ENCODE measurements at regions not wholly inside any gene's neighbourhood (a gene's known extent, or its start where the extent isn't known, plus 50 kb on each side); places are given as distances from the start of the nearest gene placed in this dataset.

DNA sequence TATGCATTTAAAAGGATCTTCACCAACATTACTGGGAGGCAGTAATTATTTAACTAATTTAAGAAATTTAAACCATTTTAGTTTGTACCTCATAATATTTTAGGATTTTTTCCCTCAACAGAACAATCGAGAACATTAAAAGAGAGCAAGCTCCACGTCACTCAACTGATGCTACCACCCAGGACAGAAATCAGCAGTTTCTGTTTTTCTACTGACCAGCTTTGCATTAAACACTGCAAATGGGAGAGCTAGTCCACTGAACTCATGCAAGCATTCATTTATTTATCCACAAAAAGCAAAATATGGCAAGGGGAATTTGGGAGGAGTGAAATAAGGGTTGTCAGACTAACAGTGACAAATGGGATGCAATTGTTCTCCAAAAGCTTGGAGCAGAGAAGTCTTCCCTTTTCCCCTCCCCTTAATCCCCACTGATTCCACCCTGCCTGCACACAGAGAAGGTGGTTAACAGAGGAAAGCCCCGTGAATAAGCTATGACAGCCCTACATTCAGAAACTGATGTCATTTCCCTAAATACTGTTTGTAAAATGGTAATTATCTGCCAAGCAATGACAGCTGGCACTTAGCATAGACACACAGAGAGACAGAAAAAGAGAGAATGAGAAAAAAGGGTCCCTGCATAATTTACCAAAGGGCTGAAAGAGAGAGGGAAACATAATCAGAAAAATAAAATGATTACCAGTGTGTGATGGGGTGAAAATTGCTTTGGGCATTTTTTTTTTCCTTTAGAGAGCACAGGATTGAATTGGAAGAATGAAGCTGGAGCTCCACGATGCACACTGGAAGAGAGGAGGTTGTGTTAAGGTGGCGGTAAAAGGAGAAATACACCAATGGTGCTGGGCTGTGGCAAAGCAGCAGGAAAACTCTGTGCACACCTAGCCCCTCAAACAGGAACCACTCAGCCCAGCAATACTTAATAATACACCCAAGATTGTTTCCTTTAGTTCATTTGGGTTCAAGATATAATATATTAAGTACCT lies 777.4 kb downstream of the TUSC7 start:
- no peak overlapping the region for H3K9ac ChIP-seq (ENCODE audit: low read depth in 1 of 2, low read length in 2 of 2)
- H3K27me3 ChIP-seq (ENCODE audit: control insufficient read depth in 1 of 2, insufficient read depth in 2 of 2, low read length in 2 of 2): no peaks in the 10 kb centered on the region
- H3K4me3 ChIP-seq (ENCODE audit: low read depth in 1 of 2, low read length in 2 of 2): no peak overlapping the region
- H3K9me3 ChIP-seq (ENCODE audit: control insufficient read depth in 1 of 2, low read length in 2 of 2): no peaks in the 10 kb centered on the region
- no peak overlapping the region for H3K27ac ChIP-seq (ENCODE audit: low read depth, low read length)
- H3K4me1 ChIP-seq (ENCODE audit: control insufficient read depth in 1 of 2, insufficient read depth in 2 of 2, low read length in 2 of 2): peaks cover 4 to 5% of the 10 kb centered on the region in 2 donors
- H3K36me3 ChIP-seq (ENCODE audit: control insufficient read depth in 1 of 2, insufficient read depth in 2 of 2, low read length in 2 of 2): no peaks in the 10 kb centered on the region

DNA sequence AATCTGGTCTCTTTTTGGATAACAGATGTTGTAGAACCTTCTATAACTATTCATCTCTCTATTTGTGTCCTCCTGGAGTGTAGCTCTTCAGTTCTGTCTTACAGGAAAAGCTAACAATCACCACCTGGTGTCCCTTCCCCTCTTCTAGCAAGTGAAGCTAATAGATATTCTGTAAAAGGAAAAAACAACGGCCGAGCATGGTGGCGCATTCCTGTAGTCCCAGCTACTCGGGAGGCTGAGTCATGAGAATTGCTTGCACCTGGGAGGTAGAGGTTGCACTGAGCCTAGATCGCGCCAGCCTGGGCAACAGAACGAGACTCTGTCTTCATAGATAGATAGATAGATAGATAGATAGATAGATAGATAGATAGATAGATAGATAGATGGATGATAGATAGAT lies 779.4 kb downstream of the TUSC7 start:
- H3K27ac ChIP-seq (ENCODE audit: low read depth, low read length): no peak overlapping the region
- no peaks in the 10 kb centered on the region for H3K27me3 ChIP-seq (ENCODE audit: control insufficient read depth in 1 of 2, insufficient read depth in 2 of 2, low read length in 2 of 2)
- H3K9me3 ChIP-seq (ENCODE audit: control insufficient read depth in 1 of 2, low read length in 2 of 2): no peaks in the 10 kb centered on the region
- H3K36me3 ChIP-seq (ENCODE audit: control insufficient read depth in 1 of 2, insufficient read depth in 2 of 2, low read length in 2 of 2): no peaks in the 10 kb centered on the region
- H3K9ac ChIP-seq (ENCODE audit: low read depth in 1 of 2, low read length in 2 of 2): no peak overlapping the region
- H3K4me3 ChIP-seq (ENCODE audit: low read depth in 1 of 2, low read length in 2 of 2): no peak overlapping the region
- peaks cover 4 to 5% of the 10 kb centered on the region in 2 donors for H3K4me1 ChIP-seq (ENCODE audit: control insufficient read depth in 1 of 2, insufficient read depth in 2 of 2, low read length in 2 of 2)

DNA sequence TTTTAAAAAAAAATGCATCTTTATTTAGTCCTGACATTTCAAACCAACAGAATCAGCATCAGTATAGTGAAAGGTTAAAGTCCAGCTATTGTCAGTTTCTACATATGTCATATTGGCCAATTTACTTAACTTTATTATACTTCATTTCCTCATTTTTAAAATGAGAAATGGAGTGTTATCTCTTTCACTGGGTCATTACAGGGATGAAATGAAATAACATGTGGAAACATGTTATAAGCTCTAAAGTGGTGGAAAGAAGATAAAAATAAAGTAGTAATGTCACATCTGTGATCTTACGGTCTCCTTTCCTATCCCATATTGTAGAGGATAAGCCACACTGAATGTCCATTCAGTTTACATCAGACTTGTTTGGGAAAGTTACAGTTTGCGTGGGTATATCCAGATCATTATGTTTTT lies 780.1 kb downstream of the TUSC7 start:
- no peaks in the 10 kb centered on the region for H3K9me3 ChIP-seq (ENCODE audit: control insufficient read depth in 1 of 2, low read length in 2 of 2)

DNA sequence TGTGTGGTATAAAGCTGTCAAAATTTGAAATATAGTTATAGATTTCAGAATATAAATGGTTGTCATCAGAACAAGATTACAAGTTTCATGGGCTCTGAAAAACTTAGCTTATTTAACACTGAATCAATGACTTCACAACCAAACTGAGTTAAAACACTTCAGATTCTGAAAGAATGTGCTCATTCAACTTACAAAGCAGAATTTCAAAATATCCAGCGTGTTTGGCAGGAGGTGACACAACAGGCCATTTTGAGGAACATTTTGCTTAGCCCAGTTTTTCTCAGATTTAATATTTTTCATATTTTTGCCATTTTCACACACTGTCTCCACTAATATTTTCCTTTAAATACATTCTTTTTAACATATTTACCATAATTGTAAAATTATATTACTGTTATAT lies 781.1 kb downstream of the TUSC7 start:
- no peak overlapping the region for H3K4me3 ChIP-seq (ENCODE audit: low read depth in 1 of 2, low read length in 2 of 2)
- no peaks in the 10 kb centered on the region for H3K36me3 ChIP-seq (ENCODE audit: control insufficient read depth in 1 of 2, insufficient read depth in 2 of 2, low read length in 2 of 2)
- no peaks in the 10 kb centered on the region for H3K9me3 ChIP-seq (ENCODE audit: control insufficient read depth in 1 of 2, low read length in 2 of 2)
- H3K9ac ChIP-seq (ENCODE audit: low read depth in 1 of 2, low read length in 2 of 2): no peak overlapping the region
- H3K27ac ChIP-seq (ENCODE audit: low read depth, low read length): no peak overlapping the region
- H3K27me3 ChIP-seq (ENCODE audit: control insufficient read depth in 1 of 2, insufficient read depth in 2 of 2, low read length in 2 of 2): no peaks in the 10 kb centered on the region
- peaks cover 4 to 5% of the 10 kb centered on the region in 2 donors for H3K4me1 ChIP-seq (ENCODE audit: control insufficient read depth in 1 of 2, insufficient read depth in 2 of 2, low read length in 2 of 2)

More for the DNA sequence above, 780.1 kb downstream of the TUSC7 start:
- Histone ChIP-seq H3K27ac (ENCODE audit: low read depth, low read length) (no peak overlapping the region), H3K4me1 (ENCODE audit: control insufficient read depth in 1 of 2, insufficient read depth in 2 of 2, low read length in 2 of 2) (peaks cover 4 to 5% of the 10 kb centered on the region in 2 donors), H3K36me3 (ENCODE audit: control insufficient read depth in 1 of 2, insufficient read depth in 2 of 2, low read length in 2 of 2) (no peaks in the 10 kb centered on the region), H3K4me3 (ENCODE audit: low read depth in 1 of 2, low read length in 2 of 2) (no peak overlapping the region), H3K9ac (ENCODE audit: low read depth in 1 of 2, low read length in 2 of 2) (no peak overlapping the region), H3K27me3 (ENCODE audit: control insufficient read depth in 1 of 2, insufficient read depth in 2 of 2, low read length in 2 of 2) (no peaks in the 10 kb centered on the region)

DNA sequence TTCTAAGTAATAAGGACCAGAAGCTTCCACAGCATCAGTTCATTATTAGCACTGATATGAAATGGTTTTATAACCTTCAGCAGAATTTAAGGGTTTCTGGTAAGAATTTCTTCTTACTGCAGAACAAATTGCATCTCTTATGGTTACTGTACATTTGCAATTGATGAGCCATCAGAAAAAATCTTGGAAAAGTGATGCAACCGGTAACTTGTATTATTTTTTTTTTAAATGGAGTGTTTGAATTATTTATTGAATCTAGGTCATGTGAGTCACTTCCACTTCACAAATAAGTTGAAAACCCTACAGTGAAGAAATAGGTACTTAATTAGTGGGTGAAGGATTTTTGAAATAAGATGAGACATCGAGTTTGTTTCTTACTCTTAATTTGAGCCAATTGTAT lies 786.0 kb downstream of the TUSC7 start:
- no peaks in the 10 kb centered on the region for H3K9me3 ChIP-seq (ENCODE audit: control insufficient read depth in 1 of 2, low read length in 2 of 2)
- no peak overlapping the region for H3K4me3 ChIP-seq (ENCODE audit: low read depth in 1 of 2, low read length in 2 of 2)
- H3K27ac ChIP-seq (ENCODE audit: low read depth, low read length): no peak overlapping the region
- H3K4me1 ChIP-seq (ENCODE audit: control insufficient read depth in 1 of 2, insufficient read depth in 2 of 2, low read length in 2 of 2): peaks cover 0 to 7% of the 10 kb centered on the region in 2 donors
- H3K36me3 ChIP-seq (ENCODE audit: control insufficient read depth in 1 of 2, insufficient read depth in 2 of 2, low read length in 2 of 2): no peaks in the 10 kb centered on the region
- no peak overlapping the region for H3K9ac ChIP-seq (ENCODE audit: low read depth in 1 of 2, low read length in 2 of 2)
- H3K27me3 ChIP-seq (ENCODE audit: control insufficient read depth in 1 of 2, insufficient read depth in 2 of 2, low read length in 2 of 2): no peaks in the 10 kb centered on the region

DNA sequence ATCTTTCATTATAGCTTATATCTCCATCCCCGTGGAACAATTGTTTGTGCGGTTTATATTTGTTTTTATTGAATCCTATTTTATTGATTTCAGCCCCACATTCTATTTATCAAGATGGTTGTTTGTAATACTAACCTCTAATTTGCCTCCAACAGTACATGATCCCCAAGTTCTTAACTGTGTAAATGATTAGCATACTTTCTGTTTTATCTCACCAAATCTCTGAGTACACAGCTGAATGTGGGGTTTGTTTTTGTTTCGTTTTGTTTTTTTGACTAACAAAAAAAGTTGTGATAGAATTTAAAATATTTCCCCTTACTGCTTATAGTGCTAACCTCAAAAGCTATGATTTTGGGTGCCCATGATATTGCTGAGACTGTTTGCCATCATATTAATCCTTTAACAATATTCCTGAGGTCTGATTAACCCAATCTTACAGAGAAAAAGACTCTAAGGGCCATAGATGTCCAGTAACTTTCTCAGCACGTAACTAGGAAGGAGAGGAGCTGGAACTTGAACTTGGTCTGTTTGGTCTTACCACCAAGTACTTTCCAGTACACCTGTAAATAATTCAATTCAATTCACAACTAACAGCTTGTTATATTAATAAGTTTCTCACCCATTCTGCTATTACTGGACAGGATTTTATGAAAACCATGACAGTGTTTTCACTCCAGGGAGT lies 789.8 kb downstream of the TUSC7 start:
- H3K27me3 ChIP-seq (ENCODE audit: control insufficient read depth in 1 of 2, insufficient read depth in 2 of 2, low read length in 2 of 2): no peaks in the 10 kb centered on the region

DNA sequence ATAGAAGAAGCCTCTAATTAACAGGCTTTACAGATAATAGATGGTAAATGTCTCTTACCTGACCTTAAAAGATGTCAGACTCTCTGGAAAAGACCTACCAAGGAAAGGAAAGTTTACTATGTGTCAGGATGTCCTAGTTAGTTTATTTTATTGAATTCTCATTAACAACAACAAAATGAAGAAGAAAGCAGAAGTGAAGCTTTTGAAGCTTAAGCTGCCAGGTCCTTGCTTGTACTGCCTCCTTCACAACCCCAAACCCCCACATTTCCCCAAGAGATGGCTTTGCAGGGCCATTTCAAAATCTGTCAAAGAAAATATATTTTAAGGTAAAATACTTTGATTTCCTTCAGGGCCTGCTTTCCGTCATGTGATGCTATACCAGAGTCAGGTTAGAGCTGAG lies 798.4 kb downstream of the TUSC7 start:
- Histone ChIP-seq H3K4me1 (ENCODE audit: control insufficient read depth in 1 of 2, insufficient read depth in 2 of 2, low read length in 2 of 2) (no peaks in the 10 kb centered on the region), H3K36me3 (ENCODE audit: control insufficient read depth in 1 of 2, insufficient read depth in 2 of 2, low read length in 2 of 2) (no peaks in the 10 kb centered on the region), H3K9me3 (ENCODE audit: control insufficient read depth in 1 of 2, low read length in 2 of 2) (no peaks in the 10 kb centered on the region), H3K9ac (ENCODE audit: low read depth in 1 of 2, low read length in 2 of 2) (no peak overlapping the region), H3K27ac (ENCODE audit: low read depth, low read length) (no peak overlapping the region), H3K4me3 (ENCODE audit: low read depth in 1 of 2, low read length in 2 of 2) (no peak overlapping the region), H3K27me3 (ENCODE audit: control insufficient read depth in 1 of 2, insufficient read depth in 2 of 2, low read length in 2 of 2) (no peaks in the 10 kb centered on the region)

More for the DNA sequence above, 789.8 kb downstream of the TUSC7 start:
- peaks cover 0 to 7% of the 10 kb centered on the region in 2 donors for H3K4me1 ChIP-seq (ENCODE audit: control insufficient read depth in 1 of 2, insufficient read depth in 2 of 2, low read length in 2 of 2)
- H3K9ac ChIP-seq (ENCODE audit: low read depth in 1 of 2, low read length in 2 of 2): no peak overlapping the region
- H3K4me3 ChIP-seq (ENCODE audit: low read depth in 1 of 2, low read length in 2 of 2): no peak overlapping the region
- H3K27ac ChIP-seq (ENCODE audit: low read depth, low read length): no peak overlapping the region
- H3K9me3 ChIP-seq (ENCODE audit: control insufficient read depth in 1 of 2, low read length in 2 of 2): no peaks in the 10 kb centered on the region
- no peaks in the 10 kb centered on the region for H3K36me3 ChIP-seq (ENCODE audit: control insufficient read depth in 1 of 2, insufficient read depth in 2 of 2, low read length in 2 of 2)

DNA sequence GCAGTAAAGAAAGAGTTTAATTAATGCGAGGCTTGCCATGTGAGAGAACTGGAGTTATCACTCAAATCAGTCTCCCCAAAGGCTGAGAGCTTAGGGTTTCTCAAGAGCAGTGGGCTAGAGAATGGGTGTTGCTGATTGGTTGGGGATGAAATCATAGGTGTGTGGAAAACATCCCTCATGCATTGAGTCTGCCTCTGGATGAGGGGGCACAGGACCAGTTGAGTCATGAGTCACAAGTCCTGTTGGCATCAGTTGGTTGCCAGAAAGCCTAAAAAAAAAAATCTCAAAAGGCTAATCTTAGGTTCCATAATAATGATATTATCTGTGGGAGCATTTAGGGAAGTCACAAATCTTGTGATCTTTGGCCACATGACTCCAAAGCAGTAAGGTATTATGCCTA lies 800.3 kb downstream of the TUSC7 start:
- Histone ChIP-seq H3K9me3 (ENCODE audit: control insufficient read depth in 1 of 2, low read length in 2 of 2) (no peaks in the 10 kb centered on the region), H3K4me3 (ENCODE audit: low read depth in 1 of 2, low read length in 2 of 2) (no peak overlapping the region), H3K27me3 (ENCODE audit: control insufficient read depth in 1 of 2, insufficient read depth in 2 of 2, low read length in 2 of 2) (no peaks in the 10 kb centered on the region), H3K36me3 (ENCODE audit: control insufficient read depth in 1 of 2, insufficient read depth in 2 of 2, low read length in 2 of 2) (no peaks in the 10 kb centered on the region), H3K4me1 (ENCODE audit: control insufficient read depth in 1 of 2, insufficient read depth in 2 of 2, low read length in 2 of 2) (no peaks in the 10 kb centered on the region), H3K27ac (ENCODE audit: low read depth, low read length) (no peak overlapping the region), H3K9ac (ENCODE audit: low read depth in 1 of 2, low read length in 2 of 2) (no peak overlapping the region)

DNA sequence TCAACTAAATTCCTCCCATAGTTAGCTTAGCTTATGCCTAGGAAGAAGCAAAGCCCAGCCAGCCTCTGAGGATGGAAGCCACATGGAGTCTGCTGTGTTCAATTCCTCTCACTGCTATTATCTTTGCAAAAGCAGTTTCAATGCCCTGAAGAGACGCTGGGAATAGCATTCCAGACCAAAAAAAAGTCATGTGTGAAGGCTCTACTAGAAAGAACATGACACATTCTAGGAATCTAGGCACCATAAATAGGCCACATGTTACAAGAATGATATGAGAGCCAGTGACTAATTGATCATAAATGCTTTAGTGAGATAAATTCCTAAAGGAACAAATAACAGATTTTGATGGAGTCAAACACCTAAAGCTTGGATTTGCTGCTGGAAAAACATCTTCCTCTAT lies 800.8 kb downstream of the TUSC7 start:
- H3K27ac ChIP-seq (ENCODE audit: low read depth, low read length): no peak overlapping the region
- H3K27me3 ChIP-seq (ENCODE audit: control insufficient read depth in 1 of 2, insufficient read depth in 2 of 2, low read length in 2 of 2): no peaks in the 10 kb centered on the region
- H3K4me1 ChIP-seq (ENCODE audit: control insufficient read depth in 1 of 2, insufficient read depth in 2 of 2, low read length in 2 of 2): no peaks in the 10 kb centered on the region
- no peak overlapping the region for H3K4me3 ChIP-seq (ENCODE audit: low read depth in 1 of 2, low read length in 2 of 2)
- no peaks in the 10 kb centered on the region for H3K36me3 ChIP-seq (ENCODE audit: control insufficient read depth in 1 of 2, insufficient read depth in 2 of 2, low read length in 2 of 2)
- no peaks in the 10 kb centered on the region for H3K9me3 ChIP-seq (ENCODE audit: control insufficient read depth in 1 of 2, low read length in 2 of 2)
- no peak overlapping the region for H3K9ac ChIP-seq (ENCODE audit: low read depth in 1 of 2, low read length in 2 of 2)

DNA sequence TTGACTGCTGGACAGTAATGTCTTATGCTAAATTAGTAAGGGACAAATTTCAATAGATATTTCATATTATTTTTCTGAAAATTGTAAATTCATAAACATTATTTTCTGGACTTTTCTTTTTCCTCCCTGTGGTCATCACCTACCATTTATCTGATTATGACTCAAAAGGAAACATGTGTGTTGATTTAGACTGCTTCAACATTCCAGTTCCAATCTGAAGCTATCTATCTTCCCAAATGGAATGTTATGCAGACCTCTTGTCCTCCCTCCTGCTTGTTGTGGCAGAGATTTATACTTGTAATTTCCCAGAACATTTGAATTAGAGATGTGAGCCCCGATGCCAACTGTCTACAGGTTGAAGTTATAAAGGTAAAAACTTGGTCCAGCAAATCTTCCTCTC lies 803.4 kb downstream of the TUSC7 start:
- Histone ChIP-seq H3K27me3 (ENCODE audit: control insufficient read depth in 1 of 2, insufficient read depth in 2 of 2, low read length in 2 of 2) (no peaks in the 10 kb centered on the region), H3K9me3 (ENCODE audit: control insufficient read depth in 1 of 2, low read length in 2 of 2) (no peaks in the 10 kb centered on the region), H3K9ac (ENCODE audit: low read depth in 1 of 2, low read length in 2 of 2) (no peak overlapping the region), H3K4me3 (ENCODE audit: low read depth in 1 of 2, low read length in 2 of 2) (no peak overlapping the region), H3K4me1 (ENCODE audit: control insufficient read depth in 1 of 2, insufficient read depth in 2 of 2, low read length in 2 of 2) (no peaks in the 10 kb centered on the region), H3K36me3 (ENCODE audit: control insufficient read depth in 1 of 2, insufficient read depth in 2 of 2, low read length in 2 of 2) (no peaks in the 10 kb centered on the region), H3K27ac (ENCODE audit: low read depth, low read length) (no peak overlapping the region)
